SK-N-SH (cell line): ENCODE measurements at regions not wholly inside any gene's neighbourhood (a gene's known extent, or its start where the extent isn't known, plus 50 kb on each side); places are given as distances from the start of the nearest gene placed in this dataset.
"Not testable (repeated sequence)": the region's sequence is repeated elsewhere in the genome, so short reads cannot be mapped to it uniquely, and the experiment has no call there.

Experiments used
- CTCF ChIA-PET: fragments of 300-600, 350-600 bp; formaldehyde crosslinking; extraction: SDS; loops from one replicate; lab custom pipeline; 2021; lab: Yijun Ruan, JAX
- POLR2A ChIA-PET: fragments of 350-600 bp; sonication (Branson Sonifier 250); formaldehyde crosslinking; extraction: SDS; loops from one replicate; lab custom pipeline; 2020; ENCODE audit warnings: antibody characterized with exemption, inconsistent platforms; lab: Yijun Ruan, JAX
- DNase-seq: peaks from one replicate; pipeline ENCODE4 v3.0.0; 2012
- H2AFZ ChIP-seq: fragments of 200-600 bp; sonication (generic); 2 replicates; pipeline ENCODE4 v1.8.1; 2016; ENCODE audit warnings: antibody characterized with exemption, mild to moderate bottlenecking, low read depth
- H3F3A ChIP-seq: fragments of 200-600 bp; sonication (generic); replicated peaks from 2 replicates; pipeline ENCODE3; 2016; ENCODE audit warnings: antibody characterized with exemption, mild to moderate bottlenecking; ENCODE audit not compliant: insufficient read depth
- H3K27ac ChIP-seq, 2 experiments: fragments of 200-500 bp in 1 of 2; fragments of 200-600 bp in 1 of 2; sonication (Bioruptor generic) in 1 of 2; sonication (generic), shearing (Covaris generic) in 1 of 2; 2 replicates each; pipeline versions ENCODE4 v1.5.1 to v1.6.1; 2014 to 2016; ENCODE audit warnings: low read depth in 2 of 2, inconsistent platforms in 1 of 2, low read length in 1 of 2, mild to moderate bottlenecking in 1 of 2, mixed read lengths in 1 of 2
- H3K27me3 ChIP-seq: fragments of 200-600 bp; sonication (generic), shearing (Covaris generic); 2 replicates; pipeline ENCODE4 v1.6.1; 2016; ENCODE audit warnings: mixed run types; ENCODE audit not compliant: insufficient read depth
- H3K36me3 ChIP-seq, 2 experiments: fragments of 200-500 bp in 1 of 2; fragments of 200-600 bp in 1 of 2; sonication (Bioruptor generic) in 1 of 2; sonication (generic) in 1 of 2; replicated peaks in 1 of 2; 2 replicates each; pipeline versions ENCODE3 to v1.5.1; 2014 to 2016; ENCODE audit warnings: low read length in 1 of 2, mild to moderate bottlenecking in 1 of 2; ENCODE audit not compliant: insufficient read depth in 2 of 2, control insufficient read depth in 1 of 2
- H3K4me1 ChIP-seq, 2 experiments: fragments of 200-500 bp in 1 of 2; fragments of 200-600 bp in 1 of 2; sonication (Bioruptor generic) in 1 of 2; sonication (generic), shearing (Covaris generic) in 1 of 2; 2 replicates each; pipeline versions ENCODE4 v1.5.1 to v1.6.1; 2014 to 2016; ENCODE audit warnings: low read depth in 1 of 2, low read length in 1 of 2, mixed run types in 1 of 2; ENCODE audit not compliant: insufficient read depth in 2 of 2, control insufficient read depth in 1 of 2
- H3K4me2 ChIP-seq: fragments of 200-600 bp; sonication (generic), shearing (Covaris generic); 2 replicates; pipeline ENCODE4 v1.6.1; 2017; ENCODE audit warnings: mixed run types
- H3K4me3 ChIP-seq, 2 experiments: fragments of 200-500 bp in 1 of 2; fragments of 200-600 bp in 1 of 2; sonication (Bioruptor generic) in 1 of 2; sonication (generic), shearing (Covaris generic) in 1 of 2; 2 replicates each; pipeline versions ENCODE4 v1.5.1 to v1.8.1; 2014 to 2016; ENCODE audit warnings: low read depth in 2 of 2, inconsistent platforms in 1 of 2, low read length in 1 of 2, mild to moderate bottlenecking in 1 of 2, mixed read lengths in 1 of 2, moderate library complexity in 1 of 2
- H3K79me2 ChIP-seq: fragments of 200-600 bp; sonication (generic); 2 replicates; pipeline ENCODE4 v1.8.1; 2017; ENCODE audit warnings: mild to moderate bottlenecking; ENCODE audit not compliant: insufficient read depth
- H3K9ac ChIP-seq: fragments of 200-600 bp; sonication (generic); 2 replicates; pipeline ENCODE4 v1.6.1; 2017; ENCODE audit warnings: mixed run types
- H3K9me2 ChIP-seq: fragments of 200-600 bp; sonication (generic); 2 replicates; pipeline ENCODE4 v1.6.1; 2017; ENCODE audit warnings: mixed run types
- H3K9me3 ChIP-seq: fragments of 200-600 bp; sonication (generic); 2 replicates; pipeline ENCODE4 v1.6.1; 2017; ENCODE audit warnings: mixed run types, mild to moderate bottlenecking, moderate library complexity
- H4K20me1 ChIP-seq: fragments of 200-600 bp; sonication (generic); 2 replicates; pipeline ENCODE4 v1.6.1; 2017; ENCODE audit warnings: mild to moderate bottlenecking, mixed run types; ENCODE audit not compliant: insufficient read depth
- CHD2 ChIP-seq: fragments of 150-350 bp; IDR thresholded peaks from 2 replicates; pipeline ENCODE4 v1.6.1; 2018; ENCODE audit warnings: low read length; ENCODE audit not compliant: partially characterized antibody
- FOXJ3 ChIP-seq: sonication (generic); formaldehyde crosslinking; IDR thresholded peaks from 2 replicates; pipeline ENCODE4 v1.5.1; 2020; ENCODE audit warnings: mild to moderate bottlenecking, missing genetic modification reagents
- FOXM1 ChIP-seq: IDR thresholded peaks from 2 replicates; pipeline ENCODE4 v1.4.0; 2012; ENCODE audit warnings: low read depth, mild to moderate bottlenecking
- GABPA ChIP-seq: IDR thresholded peaks from 2 replicates; pipeline ENCODE4 v1.4.0; 2012; ENCODE audit warnings: low read depth, mild to moderate bottlenecking
- MEF2A ChIP-seq: IDR thresholded peaks from 2 replicates; pipeline ENCODE4 v1.4.0; 2012; ENCODE audit warnings: low read depth, borderline replicate concordance
- POLR2AphosphoS5 ChIP-seq: IDR thresholded peaks from 2 replicates; pipeline ENCODE4 v1.6.1; 2012; ENCODE audit warnings: low read depth, low read length
- RAD21 ChIP-seq: IDR thresholded peaks from 2 replicates; pipeline ENCODE4 v1.6.1; 2012; ENCODE audit warnings: mild to moderate bottlenecking, low read length
- RCOR1 ChIP-seq: fragments of 150-350 bp; IDR thresholded peaks from 2 replicates; pipeline ENCODE4 v1.6.1; 2017; ENCODE audit warnings: antibody characterized with exemption, low read length
- RFX5 ChIP-seq: IDR thresholded peaks from 2 replicates; pipeline ENCODE4 v1.6.1; 2012; ENCODE audit warnings: mild to moderate bottlenecking, improper control_type of control experiment, low read length
- RXRA ChIP-seq: IDR thresholded peaks from 2 replicates; pipeline ENCODE4 v1.4.0; 2012; ENCODE audit warnings: low read depth, mild to moderate bottlenecking, borderline replicate concordance
- SIN3A ChIP-seq: IDR thresholded peaks from 2 replicates; pipeline ENCODE4 v1.6.1; 2012; ENCODE audit warnings: low read depth, mild to moderate bottlenecking, low read length, moderate library complexity, borderline replicate concordance
- TAF1 ChIP-seq: IDR thresholded peaks from 2 replicates; pipeline ENCODE4 v1.6.1; 2012; ENCODE audit warnings: low read depth, mild to moderate bottlenecking, low read length, moderate library complexity, borderline replicate concordance
- TEAD4 ChIP-seq: IDR thresholded peaks from 2 replicates; pipeline ENCODE4 v1.4.0; 2012; ENCODE audit warnings: mild to moderate bottlenecking, borderline replicate concordance; ENCODE audit not compliant: insufficient read depth
- WGBS: methylation state at CpG from one replicate; pipeline ENCODE4 v1.1.6; 2017; ENCODE audit warnings: low lambda C conversion rate; 5-methylcytosine and 5-hydroxymethylcytosine counted together
- TF ChIP-seq, protein P1 (sequence below): fragments of 150-350 bp; IDR thresholded peaks from 2 replicates; pipeline ENCODE4 v1.6.1; 2017; ENCODE audit warnings: antibody characterized with exemption, low read length, low read depth, borderline replicate concordance
- TF ChIP-seq, protein P2 (sequence below): IDR thresholded peaks from 2 replicates; pipeline ENCODE4 v1.4.0; 2012; ENCODE audit warnings: low read depth, borderline replicate concordance
- TF ChIP-seq, protein P3 (sequence below): fragments of 200-600 bp; sonication (generic); IDR thresholded peaks from 2 replicates; pipeline ENCODE4 v1.6.1; 2017; ENCODE audit warnings: antibody characterized with exemption, mild to moderate bottlenecking, moderate library complexity

DNA sequence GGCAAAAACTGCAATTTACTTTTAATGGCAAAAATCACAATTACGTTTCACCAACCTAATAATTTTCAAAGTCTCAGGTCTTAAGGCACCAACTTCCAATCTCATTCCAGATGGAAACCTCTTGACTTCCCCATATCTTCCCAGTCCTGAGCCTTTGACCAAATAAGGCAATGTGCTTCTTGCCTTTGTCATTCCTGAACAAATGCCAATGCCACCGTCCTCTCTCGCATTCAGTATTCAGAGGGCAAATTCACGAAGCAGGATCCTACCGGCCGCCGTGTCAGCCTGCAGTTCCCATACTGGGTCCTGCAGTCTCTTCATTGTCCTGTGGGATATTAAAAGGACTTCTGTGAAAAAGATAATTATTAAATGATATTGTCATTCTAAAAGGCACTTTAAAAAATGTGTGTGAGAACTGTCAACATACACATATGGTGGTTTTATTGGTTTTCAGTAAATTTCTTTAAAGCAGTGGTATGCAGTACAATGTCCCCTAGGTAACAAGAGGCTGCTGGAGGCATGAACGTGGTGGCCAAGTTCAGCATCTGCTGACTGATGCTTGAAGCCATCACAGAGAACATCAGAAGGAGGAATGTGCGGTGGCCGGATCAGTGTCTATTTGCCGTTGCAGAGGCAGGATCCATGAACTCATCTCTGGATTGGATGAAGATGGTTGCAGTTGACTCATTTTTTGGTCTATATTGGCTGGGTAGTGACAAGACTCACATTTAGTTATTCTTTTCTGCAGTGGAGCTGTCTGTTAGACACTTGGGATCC is 101.4 kb upstream of the IRX4 start:
- Histone ChIP-seq H2AFZ (no peak overlapping the region), H3K4me3 (no peak overlapping the region), H3K79me2 (no peaks in the 10 kb centered on the region), H3K4me2 (no peak overlapping the region), H3K9me2 (no peaks in the 10 kb centered on the region), H3K36me3 (no peaks in the 10 kb centered on the region), H3F3A (no peaks in the 10 kb centered on the region), H3K4me1 (no peaks in the 10 kb centered on the region), H3K9me3 (no peaks in the 10 kb centered on the region), H3K27me3 (peaks cover 8% of the 10 kb centered on the region; the same call in 1 of the 2 replicates), H3K9ac (no peak overlapping the region), H3K27ac (no peak overlapping the region), H4K20me1 (no peaks in the 10 kb centered on the region)
- WGBS: 4% methylated on average over 11 of the region's 11 CpGs
- ChIA-PET CTCF (no interaction called here), POLR2A (no interaction called here)
- no peak for DNase-seq
- TF ChIP-seq TAF1 (no peak), RFX5 (no peak), GABPA (no peak), TEAD4 (no peak), SIN3A (no peak), RCOR1 (no peak), FOXJ3 (no peak), POLR2AphosphoS5 (no peak)
- TF ChIP-seq, protein P1, sequence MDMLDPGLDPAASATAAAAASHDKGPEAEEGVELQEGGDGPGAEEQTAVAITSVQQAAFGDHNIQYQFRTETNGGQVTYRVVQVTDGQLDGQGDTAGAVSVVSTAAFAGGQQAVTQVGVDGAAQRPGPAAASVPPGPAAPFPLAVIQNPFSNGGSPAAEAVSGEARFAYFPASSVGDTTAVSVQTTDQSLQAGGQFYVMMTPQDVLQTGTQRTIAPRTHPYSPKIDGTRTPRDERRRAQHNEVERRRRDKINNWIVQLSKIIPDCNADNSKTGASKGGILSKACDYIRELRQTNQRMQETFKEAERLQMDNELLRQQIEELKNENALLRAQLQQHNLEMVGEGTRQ: no peak

DNA sequence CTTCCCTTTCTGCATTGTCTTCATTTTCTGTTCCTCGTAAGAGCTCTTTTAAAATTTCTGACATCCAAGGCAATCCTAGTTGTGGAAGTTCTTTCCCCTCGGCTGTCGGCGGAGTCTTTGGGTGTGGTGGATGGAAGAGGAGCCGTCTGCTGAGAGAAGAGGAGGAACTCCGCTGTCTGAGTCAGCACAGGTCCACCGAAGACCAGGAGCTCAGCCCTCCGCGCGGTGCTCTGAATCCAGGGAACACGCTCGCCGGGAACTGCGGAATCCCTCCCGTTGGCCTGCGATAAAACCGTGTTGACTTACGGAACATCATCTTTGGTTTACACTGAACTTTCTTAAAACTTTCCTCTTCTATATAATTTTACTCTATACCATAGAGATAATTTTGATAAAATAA is 100.7 kb upstream of the IRX4 start:
- CTCF ChIA-PET: no interaction called here
- no peak overlapping the region for H3K4me3 ChIP-seq
- no peak overlapping the region for H2AFZ ChIP-seq
- no peaks in the 10 kb centered on the region for H3K9me2 ChIP-seq
- H3K4me2 ChIP-seq: no peak overlapping the region
- POLR2A ChIA-PET: no interaction called here
- H3F3A ChIP-seq: no peaks in the 10 kb centered on the region
- H3K27me3 ChIP-seq: peaks cover 8% of the 10 kb centered on the region; the same call in 1 of the 2 replicates
- no peak for DNase-seq
- no peaks in the 10 kb centered on the region for H4K20me1 ChIP-seq
- 49% methylated on average over 18 of the region's 18 CpGs for WGBS
- H3K4me1 ChIP-seq: no peaks in the 10 kb centered on the region
- no peaks in the 10 kb centered on the region for H3K79me2 ChIP-seq
- H3K36me3 ChIP-seq: no peaks in the 10 kb centered on the region
- H3K27ac ChIP-seq: no peak overlapping the region
- H3K9ac ChIP-seq: no peak overlapping the region
- no peaks in the 10 kb centered on the region for H3K9me3 ChIP-seq
- TF ChIP-seq RAD21 (no peak), MEF2A (no peak), TEAD4 (no peak), GABPA (no peak), RXRA (no peak), CHD2 (no peak), SIN3A (no peak), FOXM1 (no peak)
- TF ChIP-seq, protein P2, sequence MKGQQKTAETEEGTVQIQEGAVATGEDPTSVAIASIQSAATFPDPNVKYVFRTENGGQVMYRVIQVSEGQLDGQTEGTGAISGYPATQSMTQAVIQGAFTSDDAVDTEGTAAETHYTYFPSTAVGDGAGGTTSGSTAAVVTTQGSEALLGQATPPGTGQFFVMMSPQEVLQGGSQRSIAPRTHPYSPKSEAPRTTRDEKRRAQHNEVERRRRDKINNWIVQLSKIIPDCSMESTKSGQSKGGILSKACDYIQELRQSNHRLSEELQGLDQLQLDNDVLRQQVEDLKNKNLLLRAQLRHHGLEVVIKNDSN: no peak
- TF ChIP-seq, protein P3, sequence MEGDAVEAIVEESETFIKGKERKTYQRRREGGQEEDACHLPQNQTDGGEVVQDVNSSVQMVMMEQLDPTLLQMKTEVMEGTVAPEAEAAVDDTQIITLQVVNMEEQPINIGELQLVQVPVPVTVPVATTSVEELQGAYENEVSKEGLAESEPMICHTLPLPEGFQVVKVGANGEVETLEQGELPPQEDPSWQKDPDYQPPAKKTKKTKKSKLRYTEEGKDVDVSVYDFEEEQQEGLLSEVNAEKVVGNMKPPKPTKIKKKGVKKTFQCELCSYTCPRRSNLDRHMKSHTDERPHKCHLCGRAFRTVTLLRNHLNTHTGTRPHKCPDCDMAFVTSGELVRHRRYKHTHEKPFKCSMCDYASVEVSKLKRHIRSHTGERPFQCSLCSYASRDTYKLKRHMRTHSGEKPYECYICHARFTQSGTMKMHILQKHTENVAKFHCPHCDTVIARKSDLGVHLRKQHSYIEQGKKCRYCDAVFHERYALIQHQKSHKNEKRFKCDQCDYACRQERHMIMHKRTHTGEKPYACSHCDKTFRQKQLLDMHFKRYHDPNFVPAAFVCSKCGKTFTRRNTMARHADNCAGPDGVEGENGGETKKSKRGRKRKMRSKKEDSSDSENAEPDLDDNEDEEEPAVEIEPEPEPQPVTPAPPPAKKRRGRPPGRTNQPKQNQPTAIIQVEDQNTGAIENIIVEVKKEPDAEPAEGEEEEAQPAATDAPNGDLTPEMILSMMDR: no peak

DNA sequence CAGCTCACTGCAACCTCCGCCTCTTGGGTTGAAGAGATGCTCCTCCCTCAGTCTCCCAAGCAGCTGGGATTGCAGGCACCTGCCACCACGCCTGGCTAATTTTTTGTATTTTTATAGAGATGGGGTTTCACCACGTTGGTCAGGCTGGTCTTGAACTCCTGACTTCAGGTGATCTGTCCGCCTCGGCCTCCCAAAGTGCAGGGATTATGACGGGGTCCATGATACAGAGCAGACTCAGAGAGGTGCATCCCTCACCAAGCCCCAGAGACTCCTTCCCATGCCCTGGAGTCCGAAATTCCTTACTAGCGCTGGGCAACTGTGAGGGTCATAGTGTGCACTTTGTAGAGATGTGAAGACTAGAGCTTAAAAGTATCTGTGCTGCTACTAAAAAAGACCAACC is 99.8 kb upstream of the IRX4 start:
- 8% methylated on average over 8 of the region's 8 CpGs for WGBS
- H2AFZ ChIP-seq, H3K79me2 ChIP-seq, H3K9me3 ChIP-seq, H3K4me1 ChIP-seq, H3K36me3 ChIP-seq, H3K27ac ChIP-seq, DNase-seq, H3K27me3 ChIP-seq, H4K20me1 ChIP-seq, CTCF ChIA-PET, H3K9ac ChIP-seq, POLR2A ChIA-PET, H3K4me3 ChIP-seq, H3K9me2 ChIP-seq, H3K4me2 ChIP-seq, H3F3A ChIP-seq: not testable (repeated sequence)
